HG03520 (cell line): ENCODE measurements at regions not wholly inside any gene's neighbourhood (a gene's known extent, or its start where the extent isn't known, plus 50 kb on each side); places are given as distances from the start of the nearest gene placed in this dataset.
A peak's percentile ranks its signal among the peaks of the same experiment; 100 is the strongest.
"Not testable (repeated sequence)": the region's sequence is repeated elsewhere in the genome, so short reads cannot be mapped to it uniquely, and the experiment has no call there.

Source experiments
- ATAC-seq: cut with Tn5 transposase; IDR thresholded peaks from one replicate; pipeline ENCODE4 v1.9.1; 2021; ENCODE audit warnings: mild to moderate bottlenecking, moderate library complexity; ENCODE audit not compliant: unreplicated experiment

DNA sequence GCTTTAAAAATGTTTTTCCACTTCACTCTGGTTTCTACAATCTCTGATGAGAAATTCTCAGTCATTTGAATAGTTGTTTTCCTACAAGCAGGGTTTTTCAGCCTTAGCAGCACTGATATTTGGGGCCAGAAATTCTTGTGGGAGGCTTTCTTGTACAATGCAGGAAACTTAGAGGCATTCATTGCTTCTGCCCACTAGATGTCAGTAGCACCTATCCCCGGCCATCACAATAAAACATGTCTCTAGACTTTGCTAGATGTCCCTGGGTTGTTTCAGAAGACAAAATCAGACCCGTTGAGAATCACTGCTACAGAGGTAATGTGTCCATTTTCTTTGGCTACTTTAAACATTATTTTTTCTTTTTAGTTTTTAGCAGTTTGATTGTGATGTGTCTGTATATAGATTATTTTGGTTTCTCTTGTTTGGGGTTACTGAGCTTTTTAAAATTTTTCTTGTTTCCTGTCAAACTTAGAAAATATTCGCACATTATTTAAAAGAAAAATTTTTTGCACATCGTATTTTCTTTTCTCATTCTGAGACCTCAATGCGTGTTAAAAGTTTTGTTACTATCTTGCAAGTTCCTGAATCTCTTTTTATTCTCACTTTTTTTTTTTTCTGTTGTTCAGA lies 60.8 kb upstream of the CCDC179 start:
- ATAC-seq = peak; percentile 98

GRCh38 chr11:22922672-22923071 lies 62.4 kb upstream of the CCDC179 start:
- no peak for ATAC-seq

DNA sequence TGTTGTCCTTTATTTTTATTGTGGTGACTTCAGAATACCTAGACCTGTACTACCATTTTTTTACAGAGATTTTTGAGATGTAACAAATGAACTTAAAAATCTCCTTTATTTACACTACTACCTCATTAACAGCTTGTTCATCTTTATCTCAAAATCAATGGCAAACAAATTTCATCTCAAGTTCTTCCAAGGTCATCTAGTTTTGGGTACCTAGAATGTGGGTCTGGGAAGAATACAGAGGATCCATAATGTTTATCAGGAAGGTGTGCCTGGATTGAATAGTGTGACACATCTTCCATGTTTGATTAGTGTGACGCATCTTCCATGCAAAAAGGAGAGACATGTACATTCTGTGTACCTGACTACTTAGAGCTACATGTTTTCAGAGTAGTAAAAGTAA lies 63.3 kb upstream of the CCDC179 start:
- ATAC-seq = no peak

DNA sequence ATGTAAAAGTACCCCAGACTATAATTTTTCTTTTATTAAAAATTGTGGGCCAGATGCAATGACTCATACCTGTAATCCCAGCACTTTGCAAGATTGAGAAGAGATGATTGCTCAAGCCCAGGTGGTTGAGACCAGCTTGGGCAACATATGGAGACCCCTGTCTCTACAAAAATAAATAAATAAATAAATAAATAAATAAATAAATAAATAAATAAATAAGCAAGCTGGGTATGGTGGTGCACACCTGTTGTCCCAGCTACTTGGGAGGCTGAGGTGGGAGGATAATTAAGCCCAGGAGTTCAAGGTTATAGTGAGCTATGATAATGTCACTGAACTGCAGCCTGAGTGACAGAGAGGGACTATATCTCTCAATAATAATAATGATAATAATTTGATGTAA lies 66.1 kb upstream of the CCDC179 start:
- no peak for ATAC-seq

DNA sequence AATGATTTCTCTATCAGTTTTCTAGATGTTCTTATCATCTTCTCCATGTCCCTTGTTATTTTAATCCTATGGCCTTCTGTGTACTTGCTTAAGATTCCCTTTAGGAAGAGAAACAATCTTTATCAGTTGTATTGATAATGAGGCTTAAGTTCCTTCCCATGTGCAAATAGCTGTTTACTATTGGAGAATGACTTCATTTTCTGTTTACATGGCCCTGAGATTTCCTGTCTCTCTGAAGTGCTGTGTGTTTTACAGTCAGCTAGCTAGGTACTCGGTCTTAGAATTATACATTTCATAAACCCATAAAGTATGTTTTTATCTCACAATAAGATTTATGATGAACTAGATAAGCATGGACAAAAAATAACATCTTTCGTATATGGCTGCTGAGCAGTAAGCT lies 67.5 kb upstream of the CCDC179 start:
- no peak for ATAC-seq

GRCh38 chr11:22928207-22928917 lies 68.1 kb upstream of the CCDC179 start:
- no peak for ATAC-seq

DNA sequence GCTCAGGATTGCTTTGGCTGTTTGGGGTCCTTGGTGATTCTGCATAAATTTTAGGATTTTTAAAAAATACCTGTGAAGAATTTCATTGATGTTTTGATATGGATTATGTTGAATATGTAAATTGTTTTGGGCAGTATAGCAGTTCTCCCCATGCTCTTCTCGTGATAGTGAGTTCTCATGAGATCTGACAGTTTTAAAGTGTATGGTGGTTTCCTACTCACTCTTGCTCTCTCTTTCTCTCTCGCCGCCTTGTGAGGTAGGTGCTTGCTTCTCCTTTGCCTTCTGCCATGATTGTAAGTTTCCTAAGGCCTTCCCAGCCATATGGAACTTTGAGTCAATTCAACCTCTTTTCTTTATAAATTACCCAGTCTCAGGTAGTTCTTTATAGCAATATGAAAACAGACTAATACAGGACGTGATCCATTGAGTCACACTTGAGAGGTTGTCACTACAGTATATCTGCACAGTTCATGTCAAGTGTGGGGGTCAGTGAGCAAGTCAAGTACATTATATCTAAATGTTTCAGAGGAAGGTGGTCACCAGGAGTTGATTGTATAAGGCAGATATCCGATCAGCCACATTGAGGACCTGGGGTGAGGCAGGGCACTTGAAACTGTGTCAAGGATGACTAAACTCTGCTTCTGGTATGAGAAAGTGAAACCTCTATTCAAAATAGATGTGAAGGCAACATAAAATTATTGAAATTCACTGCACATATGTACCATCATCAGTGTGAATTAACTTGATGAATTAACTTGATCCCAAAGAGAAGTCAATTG lies 70.7 kb upstream of the CCDC179 start:
- peak; percentile 96 for ATAC-seq

GRCh38 chr11:22938691-22939090 lies 78.4 kb upstream of the CCDC179 start:
- ATAC-seq = no peak

DNA sequence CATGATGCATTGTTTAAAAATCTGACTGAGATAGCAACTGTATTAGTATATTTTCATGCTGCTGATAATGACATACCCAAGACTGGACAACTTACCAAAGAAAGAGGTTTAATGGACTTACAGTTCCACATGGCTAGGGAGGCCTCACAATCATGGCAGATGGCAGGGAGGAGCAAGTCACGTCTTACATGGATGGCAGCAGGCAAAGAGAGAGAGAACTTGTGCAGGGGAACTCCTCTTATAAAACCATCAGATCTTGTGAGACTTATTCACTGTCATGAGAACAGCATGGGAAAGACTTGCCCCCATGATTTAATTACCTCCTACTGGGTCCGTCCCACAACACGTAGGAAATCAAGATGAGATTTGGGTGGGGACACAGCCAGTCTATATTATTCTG lies 81.3 kb upstream of the CCDC179 start:
- not testable (repeated sequence) for ATAC-seq

DNA sequence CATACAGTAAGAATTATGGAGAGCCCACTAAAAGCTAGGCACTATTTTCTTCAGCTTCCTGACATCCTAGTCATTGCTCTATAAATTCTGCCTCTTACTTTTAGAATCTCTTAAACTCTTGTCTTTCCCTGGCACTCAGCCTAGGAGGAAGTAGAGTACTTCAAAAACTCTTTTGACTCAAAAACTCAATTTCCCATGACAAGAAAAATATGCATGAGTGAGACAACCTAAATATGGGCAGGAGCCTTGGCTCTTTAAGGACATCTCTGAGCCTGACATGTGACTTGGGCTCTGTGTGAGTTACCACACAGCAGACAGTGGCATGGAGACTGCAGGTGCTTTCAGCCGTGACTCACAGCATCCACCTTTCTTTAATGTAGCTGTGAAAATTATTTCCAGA lies 97.5 kb upstream of the CCDC179 start:
- ATAC-seq = no peak

DNA sequence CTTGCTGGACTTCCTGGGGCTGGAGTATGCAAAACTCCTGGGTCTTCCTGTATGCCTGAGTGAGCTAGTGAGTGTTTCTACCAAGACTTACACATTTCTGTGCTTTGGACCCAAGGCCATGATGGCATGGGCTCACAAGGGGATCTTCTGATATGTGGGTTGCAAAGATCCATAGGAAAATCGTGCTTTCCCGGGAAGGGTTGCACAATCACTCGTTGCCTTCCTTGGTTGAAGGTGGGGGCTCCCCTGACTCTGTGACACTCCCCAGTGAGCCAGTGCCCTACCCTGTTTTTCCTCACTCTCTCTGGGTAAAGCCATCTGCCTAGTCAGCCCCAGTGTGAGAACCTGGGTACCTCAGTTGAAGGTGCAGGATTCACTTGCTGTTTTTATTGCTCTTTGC lies 114.0 kb upstream of the CCDC179 start:
- ATAC-seq = no peak

DNA sequence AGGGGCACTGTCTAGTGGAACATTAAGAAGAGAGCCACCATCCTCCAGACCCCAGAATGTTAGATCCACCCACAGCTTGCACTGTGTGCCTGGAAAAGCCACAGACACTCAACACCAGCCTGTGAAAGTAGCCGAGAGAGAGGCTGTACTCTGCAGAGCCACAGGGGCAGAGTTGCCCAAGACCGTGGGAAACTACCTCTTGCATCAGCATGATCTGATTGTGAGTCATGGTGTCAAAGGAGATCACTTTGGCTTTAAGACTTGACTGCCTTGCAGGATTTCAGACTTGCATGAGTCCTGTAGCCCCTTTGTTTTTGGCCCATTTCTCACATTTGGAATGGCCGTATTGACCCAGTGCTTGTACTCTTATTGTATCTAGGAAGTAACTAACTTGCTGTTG lies 115.9 kb upstream of the CCDC179 start:
- ATAC-seq = no peak

DNA sequence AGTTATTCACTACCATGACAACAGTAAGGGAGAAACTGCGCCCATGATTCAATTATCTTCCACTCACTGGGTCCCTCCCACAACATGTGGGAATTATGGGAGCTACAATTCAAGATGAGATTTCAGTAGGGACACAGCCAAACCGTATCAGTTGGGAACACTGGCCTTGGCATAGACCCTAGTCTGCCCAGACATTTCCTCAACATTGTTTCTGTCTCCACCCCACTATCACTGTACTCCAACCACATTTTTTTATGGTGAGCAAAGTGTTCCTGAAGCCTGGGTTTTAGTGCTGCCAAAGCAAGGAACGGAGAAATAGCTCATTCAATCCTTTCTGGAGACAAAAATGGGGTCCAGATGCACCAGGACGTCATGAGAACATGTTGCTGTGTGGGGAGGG lies 122.6 kb upstream of the CCDC179 start:
- no peak for ATAC-seq

GRCh38 chr11:22984045-22984444 lies 123.8 kb upstream of the CCDC179 start:
- ATAC-seq = no peak

DNA sequence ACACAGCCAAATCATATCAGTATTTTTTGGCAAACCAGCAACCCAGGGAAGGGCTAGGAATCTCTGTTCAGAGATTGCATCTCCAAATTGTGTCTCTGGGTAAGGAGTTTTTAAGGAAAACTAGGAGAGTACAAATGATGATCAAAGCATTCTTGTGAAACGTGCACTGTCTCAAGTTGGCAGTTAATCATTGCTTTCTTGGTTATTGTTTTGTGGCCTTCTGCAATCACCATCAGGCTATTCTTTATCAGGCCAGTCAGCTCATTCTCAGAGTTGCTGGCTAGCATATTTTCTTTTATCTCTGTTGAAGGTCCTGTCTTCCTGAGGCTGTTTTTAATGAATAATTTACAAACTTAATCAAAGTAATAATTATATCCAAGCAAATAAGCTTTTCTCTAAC lies 129.1 kb upstream of the CCDC179 start:
- no peak for ATAC-seq

- ATAC-seq = no peak
Measured at GRCh38 chr11:22991196-22991595, 130.9 kb upstream of the CCDC179 start.

DNA sequence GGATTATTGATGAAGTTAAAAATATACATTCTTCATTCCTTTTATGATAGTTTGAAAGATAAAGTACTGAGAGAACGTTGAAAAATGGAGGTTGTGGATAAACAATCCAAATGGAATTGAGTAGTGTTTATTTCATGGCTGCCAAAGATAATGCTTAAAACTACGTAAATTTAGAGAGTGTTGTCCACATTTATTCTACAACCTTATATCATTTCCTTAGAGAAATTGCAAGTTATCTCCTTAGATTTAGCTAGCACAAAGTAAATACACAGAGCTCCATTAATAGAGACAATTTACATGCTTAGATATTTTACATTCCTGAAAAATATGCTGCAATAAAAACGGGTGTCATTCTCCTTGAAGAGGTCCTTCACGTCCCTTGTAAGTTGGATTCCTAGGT lies 146.5 kb upstream of the CCDC179 start:
- no peak for ATAC-seq

GRCh38 chr11:23010790-23011335 lies 150.6 kb upstream of the CCDC179 start:
- no peak for ATAC-seq

- ATAC-seq = no peak
Measured at GRCh38 chr11:23012930-23013329, 152.7 kb upstream of the CCDC179 start.

DNA sequence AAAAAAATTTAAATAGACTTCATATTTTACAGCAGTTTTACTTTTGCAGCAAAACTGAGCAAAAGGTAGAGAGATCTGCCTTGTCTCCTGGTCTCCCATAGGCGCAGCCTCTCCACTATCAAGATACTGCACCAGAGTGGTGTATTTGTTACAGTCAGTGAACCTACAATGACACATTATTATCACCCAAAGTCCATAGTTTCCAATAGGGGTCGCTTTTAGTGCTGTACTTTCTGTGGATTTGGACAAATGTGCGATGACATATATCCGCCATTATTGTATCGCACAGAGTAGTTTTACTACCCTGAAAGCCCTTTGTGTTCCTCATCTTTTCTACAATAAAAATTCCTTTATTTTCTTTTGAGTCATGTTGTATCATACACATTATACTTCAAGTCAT lies 153.2 kb upstream of the CCDC179 start:
- ATAC-seq = no peak

DNA sequence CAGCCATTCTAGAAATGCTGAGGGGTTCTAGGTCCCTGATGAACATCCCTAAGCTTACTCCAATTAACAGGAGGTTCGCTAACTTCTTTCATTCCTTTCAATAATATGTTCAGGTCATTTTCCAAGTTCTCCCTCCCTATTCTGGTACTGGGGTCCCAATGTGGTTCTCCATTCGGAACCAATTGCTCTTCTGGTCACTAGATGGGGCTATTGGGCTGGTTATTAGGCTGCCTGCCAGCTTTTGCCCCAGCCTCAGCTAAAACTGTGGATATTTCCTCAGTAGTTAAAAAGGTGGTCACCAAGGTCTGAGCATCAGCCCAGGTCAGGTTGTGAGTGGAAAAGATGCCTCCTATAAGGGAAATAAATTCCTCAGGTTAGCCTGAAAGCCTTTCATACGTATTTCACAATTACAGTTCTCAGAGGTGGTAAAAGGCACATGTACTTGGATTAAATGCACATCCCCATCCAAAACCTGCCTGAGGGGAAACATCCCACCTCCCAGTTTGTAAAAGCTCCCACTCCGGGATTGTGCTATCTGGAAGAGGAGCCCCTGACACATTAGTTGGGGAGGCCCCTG lies 161.1 kb upstream of the CCDC179 start:
- peak; percentile 64 for ATAC-seq
